ENCODE measurements at regions not wholly inside any gene's neighbourhood (a gene's known extent, or its start where the extent isn't known, plus 50 kb on each side); places are given as distances from the start of the nearest gene placed in this dataset.

DNA sequence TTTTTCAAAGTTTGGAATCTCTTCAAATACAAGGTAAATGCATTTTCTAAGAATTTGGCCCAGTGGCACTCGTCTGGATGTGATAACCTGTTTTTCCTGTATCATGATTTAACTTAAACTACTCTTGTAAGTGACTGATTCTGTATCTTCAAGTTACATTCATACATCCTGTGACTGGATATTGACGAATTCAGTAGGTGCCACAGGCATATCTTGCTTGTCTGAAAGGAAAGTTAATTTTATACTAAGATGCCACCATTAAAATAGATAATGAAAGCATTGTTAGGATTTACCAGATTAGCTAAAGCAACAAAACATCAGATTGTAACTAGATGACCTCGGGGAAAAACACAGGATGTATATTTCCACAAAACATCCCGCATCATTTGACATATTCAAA is 175.3 kb upstream of the ZNF608 start (continued):
- no peak for TF ChIP-seq RAD21 (IDR thresholded peaks at IDR 0.05; ENCODE audit: insufficient read depth, low read depth, low read length)
- no peak for TF ChIP-seq ATF7 (IDR thresholded peaks at IDR 0.05; ENCODE audit: low read depth)
- TF ChIP-seq MYB (IDR thresholded peaks at IDR 0.05; ENCODE audit: borderline replicate concordance, low read depth, low read length), result no peak
- TF ChIP-seq, protein P1, sequence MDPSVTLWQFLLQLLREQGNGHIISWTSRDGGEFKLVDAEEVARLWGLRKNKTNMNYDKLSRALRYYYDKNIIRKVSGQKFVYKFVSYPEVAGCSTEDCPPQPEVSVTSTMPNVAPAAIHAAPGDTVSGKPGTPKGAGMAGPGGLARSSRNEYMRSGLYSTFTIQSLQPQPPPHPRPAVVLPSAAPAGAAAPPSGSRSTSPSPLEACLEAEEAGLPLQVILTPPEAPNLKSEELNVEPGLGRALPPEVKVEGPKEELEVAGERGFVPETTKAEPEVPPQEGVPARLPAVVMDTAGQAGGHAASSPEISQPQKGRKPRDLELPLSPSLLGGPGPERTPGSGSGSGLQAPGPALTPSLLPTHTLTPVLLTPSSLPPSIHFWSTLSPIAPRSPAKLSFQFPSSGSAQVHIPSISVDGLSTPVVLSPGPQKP (IDR thresholded peaks at IDR 0.05; ENCODE audit: low read depth, low read length), result no peak
- TF ChIP-seq ZSCAN29 (IDR thresholded peaks at IDR 0.05), result no peak
- no peak for TF ChIP-seq HCFC1 (IDR thresholded peaks at IDR 0.05; ENCODE audit: low read length)
- TF ChIP-seq KLF5 (IDR thresholded peaks at IDR 0.05; ENCODE audit: partially characterized antibody), result no peak
- peak; percentile 57; the same call in 1 of the 2 replicates for TF ChIP-seq SMARCA5 (IDR thresholded peaks at IDR 0.05)
- no peak for TF ChIP-seq BRCA1 (IDR thresholded peaks at IDR 0.05; ENCODE audit: low read depth, low read length)
- TF ChIP-seq IRF4 (IDR thresholded peaks at IDR 0.05; ENCODE audit: low read depth, low read length), result no peak
- TF ChIP-seq POU2F2 (IDR thresholded peaks at IDR 0.05; ENCODE audit: borderline replicate concordance, low read depth, low read length), result no peak
- TF ChIP-seq CREM (IDR thresholded peaks at IDR 0.05; ENCODE audit: low read depth), result no peak
- TF ChIP-seq, protein P2, sequence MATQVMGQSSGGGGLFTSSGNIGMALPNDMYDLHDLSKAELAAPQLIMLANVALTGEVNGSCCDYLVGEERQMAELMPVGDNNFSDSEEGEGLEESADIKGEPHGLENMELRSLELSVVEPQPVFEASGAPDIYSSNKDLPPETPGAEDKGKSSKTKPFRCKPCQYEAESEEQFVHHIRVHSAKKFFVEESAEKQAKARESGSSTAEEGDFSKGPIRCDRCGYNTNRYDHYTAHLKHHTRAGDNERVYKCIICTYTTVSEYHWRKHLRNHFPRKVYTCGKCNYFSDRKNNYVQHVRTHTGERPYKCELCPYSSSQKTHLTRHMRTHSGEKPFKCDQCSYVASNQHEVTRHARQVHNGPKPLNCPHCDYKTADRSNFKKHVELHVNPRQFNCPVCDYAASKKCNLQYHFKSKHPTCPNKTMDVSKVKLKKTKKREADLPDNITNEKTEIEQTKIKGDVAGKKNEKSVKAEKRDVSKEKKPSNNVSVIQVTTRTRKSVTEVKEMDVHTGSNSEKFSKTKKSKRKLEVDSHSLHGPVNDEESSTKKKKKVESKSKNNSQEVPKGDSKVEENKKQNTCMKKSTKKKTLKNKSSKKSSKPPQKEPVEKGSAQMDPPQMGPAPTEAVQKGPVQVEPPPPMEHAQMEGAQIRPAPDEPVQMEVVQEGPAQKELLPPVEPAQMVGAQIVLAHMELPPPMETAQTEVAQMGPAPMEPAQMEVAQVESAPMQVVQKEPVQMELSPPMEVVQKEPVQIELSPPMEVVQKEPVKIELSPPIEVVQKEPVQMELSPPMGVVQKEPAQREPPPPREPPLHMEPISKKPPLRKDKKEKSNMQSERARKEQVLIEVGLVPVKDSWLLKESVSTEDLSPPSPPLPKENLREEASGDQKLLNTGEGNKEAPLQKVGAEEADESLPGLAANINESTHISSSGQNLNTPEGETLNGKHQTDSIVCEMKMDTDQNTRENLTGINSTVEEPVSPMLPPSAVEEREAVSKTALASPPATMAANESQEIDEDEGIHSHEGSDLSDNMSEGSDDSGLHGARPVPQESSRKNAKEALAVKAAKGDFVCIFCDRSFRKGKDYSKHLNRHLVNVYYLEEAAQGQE (IDR thresholded peaks at IDR 0.05; ENCODE audit: low read depth, low read length), result no peak
- TF ChIP-seq, protein P3, sequence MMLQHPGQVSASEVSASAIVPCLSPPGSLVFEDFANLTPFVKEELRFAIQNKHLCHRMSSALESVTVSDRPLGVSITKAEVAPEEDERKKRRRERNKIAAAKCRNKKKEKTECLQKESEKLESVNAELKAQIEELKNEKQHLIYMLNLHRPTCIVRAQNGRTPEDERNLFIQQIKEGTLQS (IDR thresholded peaks at IDR 0.05; ENCODE audit: borderline replicate concordance, extremely low read depth, low read depth, low read length), result no peak
- 0 out of 2 replicates have a peak, but pooled peaks have one; percentile 20 for TF ChIP-seq MTA3 (IDR thresholded peaks at IDR 0.05; ENCODE audit: borderline replicate concordance, low read length)
- TF ChIP-seq FOXM1 (IDR thresholded peaks at IDR 0.05; ENCODE audit: low read depth, low read length), result no peak
- no peak for TF ChIP-seq FOXK2 (IDR thresholded peaks at IDR 0.05)
- TF ChIP-seq, protein P4, sequence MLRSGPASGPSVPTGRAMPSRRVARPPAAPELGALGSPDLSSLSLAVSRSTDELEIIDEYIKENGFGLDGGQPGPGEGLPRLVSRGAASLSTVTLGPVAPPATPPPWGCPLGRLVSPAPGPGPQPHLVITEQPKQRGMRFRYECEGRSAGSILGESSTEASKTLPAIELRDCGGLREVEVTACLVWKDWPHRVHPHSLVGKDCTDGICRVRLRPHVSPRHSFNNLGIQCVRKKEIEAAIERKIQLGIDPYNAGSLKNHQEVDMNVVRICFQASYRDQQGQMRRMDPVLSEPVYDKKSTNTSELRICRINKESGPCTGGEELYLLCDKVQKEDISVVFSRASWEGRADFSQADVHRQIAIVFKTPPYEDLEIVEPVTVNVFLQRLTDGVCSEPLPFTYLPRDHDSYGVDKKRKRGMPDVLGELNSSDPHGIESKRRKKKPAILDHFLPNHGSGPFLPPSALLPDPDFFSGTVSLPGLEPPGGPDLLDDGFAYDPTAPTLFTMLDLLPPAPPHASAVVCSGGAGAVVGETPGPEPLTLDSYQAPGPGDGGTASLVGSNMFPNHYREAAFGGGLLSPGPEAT (IDR thresholded peaks at IDR 0.05; ENCODE audit: low read depth), result no peak
- TF ChIP-seq, protein P5, sequence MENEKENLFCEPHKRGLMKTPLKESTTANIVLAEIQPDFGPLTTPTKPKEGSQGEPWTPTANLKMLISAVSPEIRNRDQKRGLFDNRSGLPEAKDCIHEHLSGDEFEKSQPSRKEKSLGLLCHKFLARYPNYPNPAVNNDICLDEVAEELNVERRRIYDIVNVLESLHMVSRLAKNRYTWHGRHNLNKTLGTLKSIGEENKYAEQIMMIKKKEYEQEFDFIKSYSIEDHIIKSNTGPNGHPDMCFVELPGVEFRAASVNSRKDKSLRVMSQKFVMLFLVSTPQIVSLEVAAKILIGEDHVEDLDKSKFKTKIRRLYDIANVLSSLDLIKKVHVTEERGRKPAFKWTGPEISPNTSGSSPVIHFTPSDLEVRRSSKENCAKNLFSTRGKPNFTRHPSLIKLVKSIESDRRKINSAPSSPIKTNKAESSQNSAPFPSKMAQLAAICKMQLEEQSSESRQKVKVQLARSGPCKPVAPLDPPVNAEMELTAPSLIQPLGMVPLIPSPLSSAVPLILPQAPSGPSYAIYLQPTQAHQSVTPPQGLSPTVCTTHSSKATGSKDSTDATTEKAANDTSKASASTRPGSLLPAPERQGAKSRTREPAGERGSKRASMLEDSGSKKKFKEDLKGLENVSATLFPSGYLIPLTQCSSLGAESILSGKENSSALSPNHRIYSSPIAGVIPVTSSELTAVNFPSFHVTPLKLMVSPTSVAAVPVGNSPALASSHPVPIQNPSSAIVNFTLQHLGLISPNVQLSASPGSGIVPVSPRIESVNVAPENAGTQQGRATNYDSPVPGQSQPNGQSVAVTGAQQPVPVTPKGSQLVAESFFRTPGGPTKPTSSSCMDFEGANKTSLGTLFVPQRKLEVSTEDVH (IDR thresholded peaks at IDR 0.05; ENCODE audit: low read depth, partially characterized antibody), result no peak
- no peak for TF ChIP-seq SP1 (IDR thresholded peaks at IDR 0.05; ENCODE audit: low read depth, low read length)
- no peak for TF ChIP-seq MTA2 (IDR thresholded peaks at IDR 0.05; ENCODE audit: low read depth)
- peak; percentile 6; the same call in 1 of the 2 replicates for TF ChIP-seq ZBED1 (IDR thresholded peaks at IDR 0.05; ENCODE audit: borderline replicate concordance)

All from GM12878 (cell line).